MM.1S (cell line): ENCODE measurements at regions not wholly inside any gene's neighbourhood (a gene's known extent, or its start where the extent isn't known, plus 50 kb on each side); places are given as distances from the start of the nearest gene placed in this dataset.

Experiments
- DNase-seq: peaks from one replicate; pipeline ENCODE4 v3.0.0-alpha.2; 2015
- H2AFZ ChIP-seq: fragments of 300-600 bp; sonication (generic); 2 replicates; pipeline ENCODE4 v1.6.0; 2016; ENCODE audit warnings: antibody characterized with exemption, low read length
- H3F3A ChIP-seq: fragments of 300-600 bp; sonication (generic); 2 replicates; pipeline ENCODE4 v1.6.1; 2016; ENCODE audit warnings: mild to moderate bottlenecking, antibody characterized with exemption, low read length, moderate library complexity, mixed read lengths; ENCODE audit not compliant: insufficient read depth
- H3K27ac ChIP-seq: fragments of 300-600 bp; sonication (generic); 2 replicates; pipeline ENCODE4 v1.5.1; 2016; ENCODE audit warnings: mild to moderate bottlenecking, low read length
- H3K27me3 ChIP-seq: fragments of 300-600 bp; sonication (generic); replicated peaks from 2 replicates; pipeline ENCODE4 v1.6.0; 2016; ENCODE audit warnings: low read length; ENCODE audit not compliant: insufficient read depth
- H3K36me3 ChIP-seq: fragments of 300-600 bp; sonication (generic); replicated peaks from 2 replicates; pipeline ENCODE4 v1.6.1; 2016; ENCODE audit warnings: mild to moderate bottlenecking, low read length, mixed read lengths; ENCODE audit not compliant: insufficient read depth
- H3K4me1 ChIP-seq: fragments of 300-600 bp; sonication (generic); 2 replicates; pipeline ENCODE4 v1.6.1; 2016; ENCODE audit warnings: low read length, mixed read lengths
- H3K4me2 ChIP-seq: fragments of 300-600 bp; sonication (generic); 2 replicates; pipeline ENCODE4 v1.6.0; 2016; ENCODE audit warnings: low read depth, low read length
- H3K4me3 ChIP-seq: fragments of 300-600 bp; sonication (generic); 2 replicates; pipeline ENCODE4 v1.5.1; 2016; ENCODE audit warnings: low read length, mixed read lengths
- H3K79me2 ChIP-seq: fragments of 300-600 bp; sonication (generic); 2 replicates; pipeline ENCODE4 v1.6.1; 2016; ENCODE audit warnings: mixed run types, low read length, mixed read lengths
- H3K9ac ChIP-seq: fragments of 300-600 bp; sonication (generic); 2 replicates; pipeline ENCODE4 v1.6.1; 2016; ENCODE audit warnings: low read length, mixed read lengths
- H3K9me2 ChIP-seq: fragments of 300-600 bp; sonication (generic); replicated peaks from 2 replicates; pipeline ENCODE4 v1.6.1; 2016; ENCODE audit warnings: mild to moderate bottlenecking, low read length, mixed read lengths; ENCODE audit not compliant: insufficient read depth
- H3K9me3 ChIP-seq: fragments of 300-600 bp; sonication (generic); replicated peaks from 2 replicates; pipeline ENCODE4 v1.6.1; 2016; ENCODE audit warnings: mild to moderate bottlenecking, low read length, mixed read lengths; ENCODE audit not compliant: insufficient read depth
- H4K20me1 ChIP-seq: fragments of 300-600 bp; sonication (generic); 2 replicates; pipeline ENCODE4 v1.6.1; 2016; ENCODE audit warnings: mild to moderate bottlenecking, low read length, moderate library complexity, mixed read lengths; ENCODE audit not compliant: insufficient read depth
- EZH2 ChIP-seq: fragments of 300-600 bp; sonication (generic); optimal IDR thresholded peaks from 2 replicates; pipeline ENCODE3; 2017; ENCODE audit warnings: low read depth, mild to moderate bottlenecking, antibody characterized with exemption, low read length, mixed read lengths
- EZH2phosphoT487 ChIP-seq: fragments of 300-600 bp; sonication (generic); IDR thresholded peaks from 2 replicates; pipeline ENCODE4 v1.6.1; 2018; ENCODE audit warnings: antibody characterized with exemption, low read length
- TF ChIP-seq, protein P1 (sequence below): fragments of 300-600 bp; sonication (generic); IDR thresholded peaks from 2 replicates; pipeline ENCODE4 v1.5.1; 2016; ENCODE audit warnings: antibody characterized with exemption, low read length, mixed read lengths

DNA sequence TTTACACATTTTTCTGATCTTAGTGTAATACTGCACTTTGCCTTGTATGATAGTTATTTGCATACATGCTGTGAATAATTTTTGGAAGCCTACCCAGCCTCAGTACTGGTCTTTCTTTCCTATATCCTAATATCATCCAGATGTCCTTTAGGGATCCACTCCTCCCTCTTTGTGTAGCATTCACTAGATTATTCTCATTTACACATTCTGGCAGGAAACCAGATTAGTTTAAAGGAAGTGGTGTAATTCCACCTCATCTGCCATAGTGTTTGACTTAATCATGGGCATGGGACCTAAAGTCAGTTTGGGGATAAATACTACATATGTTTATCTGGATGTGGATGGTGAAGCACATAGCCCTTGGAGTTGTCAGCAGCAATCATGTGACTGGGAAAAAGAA lies 444.9 kb upstream of the MAP2 start:
- no peak overlapping the region for H3K4me3 ChIP-seq

DNA sequence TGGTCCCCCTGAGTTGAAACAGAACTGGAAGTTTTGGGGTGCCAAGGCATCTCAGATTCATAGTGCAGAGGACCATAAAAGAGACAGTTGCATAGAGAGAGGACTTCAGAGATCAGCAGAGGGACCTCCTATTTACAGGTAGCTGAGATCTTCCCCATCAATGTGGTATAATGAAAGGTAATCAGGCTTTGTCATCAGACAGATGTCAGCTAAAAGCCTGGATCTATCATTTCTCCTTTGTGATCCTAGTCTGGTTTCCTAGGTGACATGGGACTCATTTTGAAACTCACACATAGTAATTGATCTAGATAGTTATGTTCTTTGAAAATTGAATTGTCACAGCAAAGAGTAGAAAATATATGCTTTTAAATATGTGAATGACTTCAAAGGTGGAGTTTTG lies 443.5 kb upstream of the MAP2 start:
- Histone ChIP-seq H3K4me3 (no peak overlapping the region), H4K20me1 (no peaks in the 10 kb centered on the region), H3K27me3 (no peaks in the 10 kb centered on the region), H3K4me1 (no peaks in the 10 kb centered on the region), H3K4me2 (no peak overlapping the region), H3K27ac (no peak overlapping the region), H3K9me2 (no peaks in the 10 kb centered on the region), H3K79me2 (no peaks in the 10 kb centered on the region), H3K9ac (no peak overlapping the region), H3K36me3 (no peaks in the 10 kb centered on the region), H3F3A (no peaks in the 10 kb centered on the region), H3K9me3 (no peaks in the 10 kb centered on the region), H2AFZ (no peak overlapping the region)
- no peak for DNase-seq
- TF ChIP-seq EZH2phosphoT487 (no peak), EZH2 (no peak)
- TF ChIP-seq, protein P1, sequence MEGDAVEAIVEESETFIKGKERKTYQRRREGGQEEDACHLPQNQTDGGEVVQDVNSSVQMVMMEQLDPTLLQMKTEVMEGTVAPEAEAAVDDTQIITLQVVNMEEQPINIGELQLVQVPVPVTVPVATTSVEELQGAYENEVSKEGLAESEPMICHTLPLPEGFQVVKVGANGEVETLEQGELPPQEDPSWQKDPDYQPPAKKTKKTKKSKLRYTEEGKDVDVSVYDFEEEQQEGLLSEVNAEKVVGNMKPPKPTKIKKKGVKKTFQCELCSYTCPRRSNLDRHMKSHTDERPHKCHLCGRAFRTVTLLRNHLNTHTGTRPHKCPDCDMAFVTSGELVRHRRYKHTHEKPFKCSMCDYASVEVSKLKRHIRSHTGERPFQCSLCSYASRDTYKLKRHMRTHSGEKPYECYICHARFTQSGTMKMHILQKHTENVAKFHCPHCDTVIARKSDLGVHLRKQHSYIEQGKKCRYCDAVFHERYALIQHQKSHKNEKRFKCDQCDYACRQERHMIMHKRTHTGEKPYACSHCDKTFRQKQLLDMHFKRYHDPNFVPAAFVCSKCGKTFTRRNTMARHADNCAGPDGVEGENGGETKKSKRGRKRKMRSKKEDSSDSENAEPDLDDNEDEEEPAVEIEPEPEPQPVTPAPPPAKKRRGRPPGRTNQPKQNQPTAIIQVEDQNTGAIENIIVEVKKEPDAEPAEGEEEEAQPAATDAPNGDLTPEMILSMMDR = no peak

More for the DNA sequence above, 444.9 kb upstream of the MAP2 start:
- Histone ChIP-seq H3F3A (no peaks in the 10 kb centered on the region), H2AFZ (no peak overlapping the region), H3K36me3 (no peaks in the 10 kb centered on the region), H3K9me2 (no peaks in the 10 kb centered on the region), H3K27me3 (no peaks in the 10 kb centered on the region), H3K79me2 (no peaks in the 10 kb centered on the region), H3K9me3 (no peaks in the 10 kb centered on the region), H3K9ac (no peak overlapping the region), H3K4me1 (no peaks in the 10 kb centered on the region), H4K20me1 (no peaks in the 10 kb centered on the region), H3K4me2 (no peak overlapping the region), H3K27ac (no peak overlapping the region)
- TF ChIP-seq, protein P1 = no peak
- TF ChIP-seq EZH2phosphoT487 (no peak), EZH2 (no peak)
- DNase-seq = no peak

DNA sequence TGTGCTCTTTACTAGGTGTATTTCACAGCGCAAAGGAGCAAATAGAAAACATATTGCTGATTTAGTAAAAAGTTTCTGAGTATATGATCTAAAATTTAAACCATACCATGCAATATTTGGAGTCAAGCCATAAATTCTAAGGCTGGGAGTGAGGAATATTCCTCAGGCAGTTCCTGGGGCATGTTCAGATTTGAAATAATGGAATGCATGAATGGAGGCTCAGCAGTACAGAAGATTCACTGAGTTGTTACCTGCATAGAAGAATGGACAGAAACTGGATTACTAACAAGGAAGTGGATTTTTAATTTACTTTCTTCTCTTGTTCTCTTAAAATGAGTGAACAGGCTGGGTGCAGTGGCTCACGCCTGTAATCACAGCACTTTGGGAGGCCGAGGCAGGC lies 441.0 kb upstream of the MAP2 start:
- no peaks in the 10 kb centered on the region for H3K79me2 ChIP-seq
- no peak overlapping the region for H3K27ac ChIP-seq
- TF ChIP-seq EZH2phosphoT487 = no peak
- H3F3A ChIP-seq = no peaks in the 10 kb centered on the region
- H3K4me3 ChIP-seq = no peak overlapping the region
- DNase-seq = no peak
- H2AFZ ChIP-seq = no peak overlapping the region
- H3K4me1 ChIP-seq = no peaks in the 10 kb centered on the region
- no peaks in the 10 kb centered on the region for H3K36me3 ChIP-seq
- H3K27me3 ChIP-seq = no peaks in the 10 kb centered on the region
- no peaks in the 10 kb centered on the region for H3K9me2 ChIP-seq
- H3K9me3 ChIP-seq = no peaks in the 10 kb centered on the region
- no peak overlapping the region for H3K9ac ChIP-seq
- H3K4me2 ChIP-seq = no peak overlapping the region
- H4K20me1 ChIP-seq = no peaks in the 10 kb centered on the region

DNA sequence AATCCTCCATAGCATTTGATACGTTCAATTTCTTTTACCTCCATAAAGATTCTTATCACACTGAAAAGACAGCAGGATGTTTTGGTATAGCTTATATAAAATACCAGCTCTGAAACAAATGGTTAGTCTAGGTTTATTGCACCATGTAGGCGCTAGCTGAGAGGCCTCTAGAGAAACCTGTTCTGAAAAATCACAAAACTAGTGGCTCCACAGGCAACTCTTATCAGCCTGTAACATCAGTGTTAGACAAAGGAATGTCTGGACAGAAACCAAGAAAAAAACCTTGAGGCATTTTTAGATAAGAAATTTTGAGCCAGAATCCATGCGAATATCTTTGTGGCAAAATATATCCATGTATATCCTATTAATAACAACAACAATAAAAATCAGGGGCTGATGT lies 440.4 kb upstream of the MAP2 start:
- no peak for DNase-seq
- TF ChIP-seq EZH2 = no peak
- TF ChIP-seq, protein P1 = no peak
- no peak for TF ChIP-seq EZH2phosphoT487
- Histone ChIP-seq H3K9ac (no peak overlapping the region), H3K27me3 (no peaks in the 10 kb centered on the region), H3K4me3 (no peak overlapping the region), H4K20me1 (no peaks in the 10 kb centered on the region), H3K9me2 (no peaks in the 10 kb centered on the region), H3K9me3 (no peaks in the 10 kb centered on the region), H3K27ac (no peak overlapping the region), H2AFZ (no peak overlapping the region), H3K36me3 (no peaks in the 10 kb centered on the region), H3K4me2 (no peak overlapping the region), H3K79me2 (no peaks in the 10 kb centered on the region), H3K4me1 (no peaks in the 10 kb centered on the region), H3F3A (no peaks in the 10 kb centered on the region)
